T-helper 1 cell (primary cell): ENCODE measurements at regions not wholly inside any gene's neighbourhood (a gene's known extent, or its start where the extent isn't known, plus 50 kb on each side); places are given as distances from the start of the nearest gene placed in this dataset.

Experiments
- DNase-seq, 5 donors: peaks; one replicate each; pipeline ENCODE4 v3.0.0-alpha.2; 2012 to 2020

DNA sequence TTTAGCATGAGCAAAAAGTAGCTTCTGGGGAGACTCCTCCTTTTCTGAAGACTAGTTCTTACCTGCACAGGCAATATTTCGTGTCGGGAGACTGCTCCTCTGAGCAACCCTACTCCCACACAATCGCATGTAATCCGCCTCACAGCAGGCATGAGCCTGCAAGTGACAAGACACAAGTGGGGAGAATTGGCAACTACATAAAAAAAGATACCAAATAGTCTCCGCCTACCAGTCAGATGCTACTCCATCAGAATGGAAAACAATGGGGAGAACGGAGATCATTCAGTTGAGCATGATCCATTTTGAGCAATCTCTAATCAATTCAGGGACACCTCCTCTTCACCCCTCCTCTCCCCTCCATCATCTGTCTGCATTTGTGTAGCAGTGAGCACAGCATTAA lies 321.0 kb downstream of the COG6 start:
- no peak for DNase-seq

- no peak for DNase-seq
These were observed 325.6 kb downstream of the COG6 start for GRCh38 chr13:39981056-39981455.

GRCh38 chr13:39982745-39983144 lies 327.3 kb downstream of the COG6 start:
- no peak for DNase-seq

DNA sequence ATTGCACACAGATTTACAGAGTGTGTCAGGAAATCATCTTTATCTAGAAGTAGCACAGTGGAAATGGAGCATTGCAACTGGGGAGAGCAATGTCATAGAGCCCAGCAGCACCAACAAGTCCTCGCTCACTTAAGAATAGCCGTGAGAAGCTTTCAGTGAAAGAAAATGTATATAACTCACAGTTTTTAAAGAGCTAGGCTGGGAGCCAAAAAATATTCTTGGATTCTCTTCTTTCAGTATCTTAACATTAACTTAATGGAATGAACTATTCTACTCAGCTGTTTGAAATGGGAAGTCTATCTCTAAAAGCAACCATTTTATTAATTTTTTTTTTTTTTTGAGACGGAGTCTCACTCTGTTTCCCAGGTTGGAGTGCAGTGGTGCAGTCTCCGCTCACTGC lies 329.6 kb downstream of the COG6 start:
- DNase-seq, result no peak

- DNase-seq, result no peak
These were observed 332.9 kb downstream of the COG6 start for GRCh38 chr13:39988351-39988750.

DNA sequence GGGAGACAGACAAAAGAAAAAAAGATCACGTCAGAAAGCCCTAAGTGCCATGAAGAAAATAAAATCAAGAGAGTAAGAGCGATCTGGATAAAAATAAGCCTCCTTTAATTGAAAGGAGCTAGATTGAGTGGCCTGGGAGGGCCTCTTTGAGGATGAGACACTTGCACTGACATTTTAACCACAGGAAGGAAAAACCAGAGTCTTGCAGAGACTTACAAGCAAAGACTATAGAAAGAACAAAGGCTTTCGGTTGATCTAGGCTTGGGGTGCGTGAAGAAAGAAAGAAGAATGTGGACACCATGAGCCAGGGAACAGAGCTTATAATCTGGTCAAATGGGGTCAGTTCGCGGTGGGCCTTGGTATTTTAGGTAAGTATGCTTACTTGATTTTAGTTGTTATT lies 342.7 kb downstream of the COG6 start:
- peak in 1 of 5 donors; percentile 17 for DNase-seq

DNA sequence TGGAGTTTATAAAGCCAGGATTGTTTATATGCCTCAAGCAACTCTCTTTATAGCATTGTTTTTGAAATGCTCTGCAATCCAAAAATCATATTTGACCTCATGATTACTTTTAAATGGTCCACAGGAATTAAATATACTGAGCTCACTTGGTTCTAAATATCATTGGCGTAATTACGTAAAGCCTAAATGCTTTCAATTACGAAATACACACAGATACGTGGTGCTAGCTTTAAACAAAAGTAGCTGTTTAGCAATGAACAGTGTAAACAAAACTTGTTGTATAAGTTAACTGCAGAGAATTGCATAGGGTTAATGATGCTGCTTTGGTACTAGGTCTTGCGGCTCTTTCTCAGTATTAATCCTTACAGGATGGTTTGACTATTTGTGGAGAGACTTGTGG lies 346.6 kb downstream of the COG6 start:
- no peak for DNase-seq

DNA sequence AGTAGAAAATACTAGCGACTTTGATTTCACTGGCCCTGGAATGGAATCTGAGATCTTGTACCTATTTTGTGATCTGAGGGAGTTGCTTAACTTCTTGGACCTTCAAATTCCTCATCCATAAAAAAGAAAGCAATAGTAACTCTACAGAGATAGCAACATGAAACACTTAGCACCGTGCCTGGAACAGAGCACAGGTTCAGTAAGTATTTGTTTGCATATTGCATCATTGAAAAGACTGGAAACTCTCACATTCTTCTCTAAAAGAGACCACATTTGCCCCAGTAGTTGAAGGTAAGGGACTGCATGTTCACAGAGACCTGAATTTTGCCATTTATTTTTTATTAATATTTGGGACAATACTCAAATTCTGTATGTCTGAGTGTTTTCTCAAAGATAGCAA lies 358.1 kb downstream of the COG6 start:
- DNase-seq, result no peak

- DNase-seq, result no peak
These were observed 361.6 kb downstream of the COG6 start for GRCh38 chr13:40016953-40017660.

- DNase-seq, result no peak
These were observed 362.3 kb downstream of the COG6 start for GRCh38 chr13:40017662-40018262.

- DNase-seq, result no peak
These were observed 368.2 kb downstream of the COG6 start for GRCh38 chr13:40023595-40024203.

DNA sequence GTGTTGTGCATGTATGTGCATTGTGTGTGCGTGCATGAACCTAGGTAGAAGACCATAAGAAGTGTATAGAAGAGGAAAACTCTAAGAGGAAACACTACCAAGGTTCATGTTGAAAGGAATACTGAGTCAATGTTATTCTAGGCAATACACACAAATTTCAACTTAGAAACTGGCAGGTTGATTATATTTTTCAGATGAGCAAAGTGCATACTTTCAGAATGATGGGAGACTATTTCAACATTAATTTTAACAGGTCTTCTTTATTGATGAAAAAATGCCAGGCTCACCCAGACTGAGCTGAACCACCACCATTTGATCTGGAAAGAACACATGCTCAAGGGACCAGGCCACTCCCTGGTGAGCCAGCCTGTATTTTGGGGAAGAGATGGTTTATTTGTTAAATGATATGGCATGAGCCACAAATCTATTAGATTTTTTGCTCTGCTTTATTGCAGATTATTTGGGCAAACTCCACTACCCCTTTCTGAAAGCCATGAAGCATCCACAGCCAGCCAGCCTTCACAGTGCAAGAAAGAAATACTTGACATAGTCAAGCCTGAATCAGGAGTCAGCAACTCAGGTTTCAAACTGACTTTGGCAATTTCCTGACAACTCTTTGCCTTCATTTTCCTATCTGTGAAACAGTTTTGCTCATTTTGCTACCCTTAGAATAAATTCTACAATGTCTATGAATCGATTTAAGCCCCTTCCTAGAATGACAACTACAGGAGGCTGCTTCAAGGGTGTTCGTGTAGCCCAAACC lies 368.9 kb downstream of the COG6 start:
- DNase-seq, result no peak

GRCh38 chr13:40024967-40025714 lies 369.7 kb downstream of the COG6 start:
- no peak for DNase-seq

- peak in 1 of 5 donors; percentile 88 for DNase-seq
These were observed 370.7 kb downstream of the COG6 start for GRCh38 chr13:40026174-40026585.

- peak in 1 of 5 donors; percentile 28 for DNase-seq
These were observed 371.3 kb downstream of the COG6 start for GRCh38 chr13:40026741-40027140.

GRCh38 chr13:40028446-40028845 lies 373.0 kb downstream of the COG6 start:
- DNase-seq, result no peak

DNA sequence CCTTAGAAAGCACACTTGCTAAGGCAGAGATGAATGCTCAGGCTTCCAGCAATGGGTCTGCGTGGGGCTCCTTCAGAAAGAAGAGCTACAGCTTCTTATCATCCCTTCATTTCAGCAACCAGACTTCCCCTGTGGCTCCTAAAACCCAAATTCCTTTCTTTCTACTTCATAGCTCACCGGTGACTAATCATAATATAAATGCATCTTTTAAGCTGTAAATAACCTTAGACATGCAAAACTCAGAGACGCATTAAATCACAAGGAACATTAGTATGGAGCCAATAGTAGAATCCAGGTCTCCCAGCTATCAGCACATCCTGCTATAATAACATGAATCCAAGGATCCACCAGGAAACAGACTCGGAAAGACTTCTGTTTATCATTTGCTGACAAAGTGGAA lies 375.6 kb downstream of the COG6 start:
- no peak for DNase-seq

DNA sequence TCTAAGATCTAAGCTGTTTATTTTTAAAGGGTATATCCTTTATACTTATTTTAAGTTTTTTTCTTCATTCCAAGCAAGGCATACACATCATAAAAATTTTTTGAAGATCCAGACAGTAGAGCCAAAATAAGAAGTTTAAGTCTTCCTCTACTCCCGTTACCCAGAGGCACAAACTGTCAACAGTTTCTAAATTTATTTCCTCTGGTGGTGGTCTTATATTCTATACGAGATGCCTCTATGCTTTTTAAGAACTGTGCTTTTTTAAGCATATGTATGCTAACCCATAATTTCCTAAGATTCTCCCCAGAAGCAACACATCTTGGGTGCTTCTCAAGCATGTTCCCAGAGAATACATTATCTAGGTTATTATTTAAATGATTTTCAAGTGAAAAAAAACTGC lies 383.6 kb downstream of the COG6 start:
- DNase-seq, result no peak

- DNase-seq, result no peak
These were observed 387.5 kb downstream of the COG6 start for GRCh38 chr13:40042991-40043390.

GRCh38 chr13:40043764-40044163 lies 388.3 kb downstream of the COG6 start:
- DNase-seq, result no peak

GRCh38 chr13:40047322-40047771 lies 391.9 kb downstream of the COG6 start:
- no peak for DNase-seq

DNA sequence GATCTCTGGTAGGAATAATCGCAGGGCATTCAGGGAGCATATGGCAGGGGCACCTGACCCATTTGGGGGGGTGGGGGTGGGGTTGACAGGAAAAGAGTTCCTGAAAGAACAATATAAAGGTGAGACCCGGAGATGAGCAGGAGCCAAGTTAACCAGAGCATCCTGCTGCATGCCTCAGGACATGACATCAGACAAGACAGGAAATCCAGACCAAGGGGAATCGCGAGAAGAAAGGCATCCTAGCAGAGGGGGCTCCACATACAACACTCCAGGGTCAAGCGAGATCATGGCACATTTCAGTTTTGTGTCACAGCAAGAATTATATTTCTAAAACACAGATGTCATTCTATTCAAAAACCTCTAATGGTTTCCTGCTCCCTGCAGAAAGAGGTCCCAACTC lies 393.1 kb downstream of the COG6 start:
- no peak for DNase-seq

- DNase-seq, result no peak
These were observed 397.5 kb downstream of the COG6 start for GRCh38 chr13:40052954-40053353.
